GM23248 (cell line): ENCODE measurements at regions not wholly inside any gene's neighbourhood (a gene's known extent, or its start where the extent isn't known, plus 50 kb on each side); places are given as distances from the start of the nearest gene placed in this dataset.
A peak's percentile ranks its signal among the peaks of the same experiment; 100 is the strongest.

Experiments
- DNase-seq: peaks from one replicate; pipeline ENCODE4 v3.0.0-alpha.2; 2015
- H2AFZ ChIP-seq: fragments of 200-600 bp; sonication (generic); 2 replicates; pipeline ENCODE4 v1.6.1; 2016; ENCODE audit warnings: antibody characterized with exemption
- H3F3A ChIP-seq: fragments of 200-600 bp; sonication (generic); 2 replicates; pipeline ENCODE4 v1.6.1; 2016; ENCODE audit warnings: mild to moderate bottlenecking, antibody characterized with exemption, mixed run types; ENCODE audit not compliant: insufficient read depth
- H3K27ac ChIP-seq: fragments of 200-600 bp; sonication (generic); 2 replicates; pipeline ENCODE4 v1.5.1; 2016; ENCODE audit warnings: mild to moderate bottlenecking
- H3K27me3 ChIP-seq: fragments of 200-600 bp; sonication (generic); replicated peaks from 2 replicates; pipeline ENCODE4 v1.6.1; 2016; ENCODE audit warnings: mild to moderate bottlenecking; ENCODE audit not compliant: insufficient read depth
- H3K36me3 ChIP-seq: fragments of 200-600 bp; sonication (generic); 2 replicates; pipeline ENCODE4 v1.6.1; 2016; ENCODE audit warnings: low read depth, mild to moderate bottlenecking
- H3K4me1 ChIP-seq: fragments of 200-600 bp; sonication (generic); 2 replicates; pipeline ENCODE4 v1.6.1; 2016; ENCODE audit warnings: mild to moderate bottlenecking; ENCODE audit not compliant: insufficient read depth
- H3K4me2 ChIP-seq: fragments of 200-600 bp; sonication (generic); one replicate; pipeline ENCODE4 v1.6.1; 2016; ENCODE audit warnings: mild to moderate bottlenecking; ENCODE audit not compliant: unreplicated experiment
- H3K4me3 ChIP-seq: fragments of 200-600 bp; sonication (generic); 2 replicates; pipeline ENCODE4 v1.5.1; 2016; ENCODE audit warnings: mild to moderate bottlenecking
- H3K79me2 ChIP-seq: fragments of 200-600 bp; sonication (generic); 2 replicates; pipeline ENCODE4 v1.6.1; 2016; ENCODE audit warnings: mild to moderate bottlenecking; ENCODE audit not compliant: insufficient read depth
- H3K9ac ChIP-seq: fragments of 200-600 bp; sonication (generic); 2 replicates; pipeline ENCODE4 v1.6.1; 2016; ENCODE audit warnings: mild to moderate bottlenecking
- H3K9me2 ChIP-seq: fragments of 200-600 bp; sonication (generic); 2 replicates; pipeline ENCODE4 v1.6.1; 2016; ENCODE audit warnings: mixed run types, mild to moderate bottlenecking, moderate library complexity; ENCODE audit not compliant: insufficient read depth
- H3K9me3 ChIP-seq: fragments of 200-600 bp; sonication (generic); one replicate; pipeline ENCODE4 v1.6.1; 2017; ENCODE audit warnings: low read depth
- H4K20me1 ChIP-seq: fragments of 200-600 bp; sonication (generic); 2 replicates; pipeline ENCODE4 v1.6.0; 2016; ENCODE audit not compliant: insufficient read depth
- EZH2 ChIP-seq: fragments of 200-600 bp; sonication (generic); IDR thresholded peaks from 2 replicates; pipeline ENCODE4 v1.6.1; 2018; ENCODE audit warnings: antibody characterized with exemption, mild to moderate bottlenecking; ENCODE audit not compliant: insufficient read depth, poor library complexity, severe bottlenecking
- EZH2phosphoT487 ChIP-seq: fragments of 200-600 bp; sonication (generic); IDR thresholded peaks from 2 replicates; pipeline ENCODE4 v1.6.1; 2018; ENCODE audit warnings: antibody characterized with exemption, moderate library complexity, mild to moderate bottlenecking, low read depth; ENCODE audit not compliant: insufficient read depth
- WGBS, 2 experiments: methylation state at CpG; one replicate each; pipeline ENCODE4 v1.1.6; 2015 to 2017; ENCODE audit warnings: low lambda C conversion rate in 2 of 2, low coverage in 1 of 2; ENCODE audit errors: missing lambda C conversion rate in 2 of 2; 5-methylcytosine and 5-hydroxymethylcytosine counted together
- in situ Hi-C: fragments of 300-500 bp; cut with MboI; formaldehyde crosslinking; loops from 2 replicates; pipeline ENCODE4 v1.15.0; 2020

GRCh38 chr1:38117444-38117887, 70.9 kb upstream of the POU3F1 start:
- DNase-seq: no peak
- H2AFZ ChIP-seq: no peak overlapping the region
- no peak overlapping the region for H3K9ac ChIP-seq
- no peaks in the 10 kb centered on the region for H4K20me1 ChIP-seq
- in situ Hi-C loops: no loop called here
- no peak overlapping the region for H3K4me3 ChIP-seq
- H3K36me3 ChIP-seq: no peaks in the 10 kb centered on the region
- H3K79me2 ChIP-seq: no peaks in the 10 kb centered on the region
- H3K4me1 ChIP-seq: peaks cover 9% of the 10 kb centered on the region
- no peaks in the 10 kb centered on the region for H3F3A ChIP-seq
- no peak overlapping the region for H3K27ac ChIP-seq
- H3K4me2 ChIP-seq: no peak overlapping the region
- WGBS, 2 experiments: 55 to 60% methylated on average over 11 of the region's 11 CpGs
- no peaks in the 10 kb centered on the region for H3K9me2 ChIP-seq
- H3K27me3 ChIP-seq: no peaks in the 10 kb centered on the region
- TF ChIP-seq EZH2 (no peak), EZH2phosphoT487 (no peak)
- no peaks in the 10 kb centered on the region for H3K9me3 ChIP-seq

- Histone ChIP-seq H3K79me2 (no peaks in the 10 kb centered on the region), H3K4me1 (peaks cover 9% of the 10 kb centered on the region), H3F3A (no peaks in the 10 kb centered on the region), H2AFZ (no peak overlapping the region), H3K4me2 (no peak overlapping the region), H3K4me3 (no peak overlapping the region), H3K9me2 (no peaks in the 10 kb centered on the region), H3K27ac (no peak overlapping the region), H4K20me1 (no peaks in the 10 kb centered on the region), H3K36me3 (no peaks in the 10 kb centered on the region), H3K9me3 (no peaks in the 10 kb centered on the region), H3K9ac (no peak overlapping the region), H3K27me3 (no peaks in the 10 kb centered on the region)
- TF ChIP-seq EZH2phosphoT487: no peak
- TF ChIP-seq EZH2: no peak
- WGBS, 2 experiments: 73 to 76% methylated on average over 7 to 9 of the region's 9 CpGs
- in situ Hi-C loops: no loop called here
- DNase-seq: no peak
These were observed 69.1 kb upstream of the POU3F1 start for GRCh38 chr1:38115682-38116202.

- Histone ChIP-seq H3F3A (no peaks in the 10 kb centered on the region), H3K36me3 (no peaks in the 10 kb centered on the region), H3K27ac (no peak overlapping the region), H3K9me2 (no peaks in the 10 kb centered on the region), H3K9me3 (no peaks in the 10 kb centered on the region), H2AFZ (no peak overlapping the region), H3K27me3 (no peaks in the 10 kb centered on the region), H3K9ac (no peak overlapping the region), H3K4me1 (peaks cover 9% of the 10 kb centered on the region), H3K4me3 (no peak overlapping the region), H4K20me1 (no peaks in the 10 kb centered on the region), H3K4me2 (no peak overlapping the region), H3K79me2 (no peaks in the 10 kb centered on the region)
- in situ Hi-C loops: no loop called here
- TF ChIP-seq EZH2: no peak
- WGBS, 2 experiments: 82 to 85% methylated on average over 15 of the region's 15 CpGs
- DNase-seq: no peak
These were observed 68.6 kb upstream of the POU3F1 start for GRCh38 chr1:38115226-38115625.

- Histone ChIP-seq H3K9me3 (no peaks in the 10 kb centered on the region), H4K20me1 (no peaks in the 10 kb centered on the region), H3K36me3 (no peaks in the 10 kb centered on the region), H3K27ac (no peak overlapping the region), H3K9ac (no peak overlapping the region), H3F3A (no peaks in the 10 kb centered on the region), H3K27me3 (no peaks in the 10 kb centered on the region), H2AFZ (peak overlapping the region; percentile 58; the same call in 1 of the 2 replicates), H3K4me3 (no peak overlapping the region; the same call in 1 of the 2 replicates), H3K4me2 (peak overlapping the region; percentile 8), H3K79me2 (no peaks in the 10 kb centered on the region), H3K4me1 (peaks cover 9% of the 10 kb centered on the region), H3K9me2 (no peaks in the 10 kb centered on the region)
- WGBS, 2 experiments: 15 to 16% methylated on average over 13 of the region's 13 CpGs
- DNase-seq: peak; percentile 82
- in situ Hi-C loops: no loop called here
- TF ChIP-seq EZH2 (no peak), EZH2phosphoT487 (no peak)
These were observed 67.8 kb upstream of the POU3F1 start for GRCh38 chr1:38114241-38115026.
